GM19099 (cell line): ENCODE measurements at regions not wholly inside any gene's neighbourhood (a gene's known extent, or its start where the extent isn't known, plus 50 kb on each side); places are given as distances from the start of the nearest gene placed in this dataset.

Experiments
- POLR2A ChIP-seq: IDR thresholded peaks from 3 replicates; pipeline ENCODE4 v1.6.1; 2011; ENCODE audit warnings: low read depth; ENCODE audit not compliant: insufficient read length; ENCODE audit errors: extremely low read depth

DNA sequence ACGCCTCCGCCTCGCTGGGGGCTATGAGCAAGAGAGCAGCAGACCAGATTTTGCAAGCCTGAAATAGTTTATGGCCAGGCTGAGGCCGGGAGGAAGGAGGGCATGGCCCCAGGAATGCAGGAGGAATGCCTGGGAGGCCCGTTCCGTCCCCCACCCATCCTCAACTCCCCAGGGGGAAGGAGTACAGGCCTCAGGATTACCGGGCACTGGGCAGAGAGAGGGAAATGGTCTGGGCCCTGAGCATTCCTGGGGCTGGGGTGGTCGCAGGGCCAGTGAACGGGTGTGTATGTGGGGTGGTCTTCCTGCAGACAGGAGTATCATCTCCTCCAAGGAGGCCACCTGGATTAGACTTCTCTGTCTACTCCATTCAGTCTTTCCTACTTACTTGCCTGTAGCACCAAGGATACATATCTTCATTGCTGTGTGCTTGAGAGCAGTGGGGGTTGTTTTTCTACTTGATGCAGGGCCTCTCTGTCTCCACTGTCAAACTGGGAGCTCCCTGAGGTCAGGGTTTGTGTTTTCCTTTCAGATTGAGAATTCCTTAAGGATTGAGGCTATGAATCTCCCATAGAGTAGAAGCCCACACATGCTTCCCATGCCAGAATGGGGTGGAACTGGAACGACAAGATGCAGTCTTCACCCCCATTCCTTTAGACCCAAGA, 81.3 kb downstream of the VEGFA start:
- no peak for TF ChIP-seq POLR2A

DNA sequence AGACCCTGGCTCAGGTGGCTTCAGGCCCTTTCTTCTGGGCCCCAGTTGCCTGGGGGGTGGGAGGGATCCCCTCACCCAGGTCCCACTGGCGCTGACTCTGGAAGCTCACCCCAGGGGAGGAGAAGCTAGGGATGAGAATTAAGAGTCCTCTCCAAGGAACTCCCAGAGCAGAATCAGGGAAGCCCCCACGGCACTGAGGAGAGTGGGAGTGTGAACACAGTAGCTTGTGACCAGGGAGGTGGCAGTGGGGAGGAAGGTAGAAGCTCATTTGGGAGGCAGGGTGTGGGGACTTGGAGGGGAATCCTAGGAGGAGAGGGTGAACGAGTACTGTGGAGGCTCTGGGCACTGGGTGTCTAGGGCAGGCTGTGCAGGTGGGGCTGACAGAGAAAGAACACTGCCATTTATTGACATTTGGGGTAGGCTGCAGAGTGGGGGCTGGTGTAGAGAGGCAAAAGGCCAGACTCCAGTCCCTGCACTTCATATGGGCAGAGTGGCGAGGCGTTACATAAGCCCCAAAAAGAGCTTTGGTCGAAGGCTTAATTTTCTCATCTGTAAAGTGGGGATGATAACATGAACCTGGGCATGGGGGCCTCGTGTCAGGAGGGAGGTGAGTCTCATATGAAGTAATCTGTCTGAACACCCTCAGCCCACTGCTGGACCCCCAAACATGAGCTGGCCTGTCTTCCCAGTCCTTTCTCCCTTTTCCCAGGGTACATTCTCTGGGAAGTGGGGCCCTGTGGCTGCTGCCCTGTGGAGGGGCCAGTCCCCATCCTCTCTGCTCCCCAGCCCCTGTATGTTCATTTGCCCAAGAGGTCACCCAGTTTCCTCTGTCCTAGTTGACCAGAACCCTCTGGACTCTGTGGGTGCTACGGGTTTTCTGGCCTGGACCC, 80.5 kb downstream of the VEGFA start:
- TF ChIP-seq POLR2A = no peak

DNA sequence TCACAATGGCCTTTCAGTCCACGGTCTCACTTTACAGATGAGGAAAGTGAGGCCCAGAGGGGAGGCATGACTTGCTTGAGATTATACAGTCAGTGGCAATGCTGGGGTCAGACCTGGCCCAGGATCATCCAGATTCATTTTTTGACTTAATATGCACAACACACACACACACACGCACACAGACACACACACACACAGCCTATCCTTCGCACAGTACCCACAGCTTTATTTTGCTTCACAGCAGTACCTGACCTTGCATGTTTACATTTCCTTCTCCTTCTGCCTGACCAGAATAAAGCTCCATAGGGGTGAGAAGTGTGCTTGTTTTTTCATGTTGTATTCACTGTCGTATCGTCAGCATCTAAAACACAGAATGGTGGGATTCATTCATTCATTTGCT, 79.8 kb downstream of the VEGFA start:
- no peak for TF ChIP-seq POLR2A

DNA sequence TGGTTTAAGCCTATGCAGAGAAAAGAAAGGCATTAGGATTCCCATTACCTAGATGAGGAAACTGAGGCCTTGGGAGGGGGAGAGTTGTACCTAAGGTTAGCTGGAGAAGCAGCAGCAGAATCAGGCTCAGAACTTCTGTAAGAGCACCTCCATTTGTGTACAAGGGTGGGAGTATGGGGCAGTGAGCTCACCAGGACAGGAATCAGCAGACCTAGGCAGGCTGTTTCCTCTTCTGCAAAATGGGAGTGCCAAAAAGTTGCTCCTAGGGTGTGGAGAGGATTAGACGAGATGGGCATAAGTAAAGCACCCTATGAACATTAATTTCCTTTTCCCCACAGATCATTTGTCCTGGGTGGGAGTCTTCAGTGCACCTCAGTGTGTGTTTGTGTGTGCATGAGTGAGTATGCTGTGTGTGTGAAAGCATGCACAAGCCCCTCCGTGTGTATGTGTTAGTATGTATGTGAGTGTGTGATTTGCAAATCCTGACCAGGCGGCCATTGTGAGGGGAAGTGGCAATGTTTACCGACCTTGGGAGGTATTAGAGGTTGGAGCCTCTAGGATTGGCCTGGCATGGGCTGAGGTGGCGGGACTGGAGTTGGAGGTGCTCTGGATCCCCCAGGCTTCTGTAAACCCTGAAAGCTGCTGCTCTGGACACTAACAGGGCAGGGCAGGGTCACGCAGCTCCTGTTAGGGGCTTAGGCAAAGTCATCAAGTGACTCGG, 78.8 kb downstream of the VEGFA start:
- no peak for TF ChIP-seq POLR2A

DNA sequence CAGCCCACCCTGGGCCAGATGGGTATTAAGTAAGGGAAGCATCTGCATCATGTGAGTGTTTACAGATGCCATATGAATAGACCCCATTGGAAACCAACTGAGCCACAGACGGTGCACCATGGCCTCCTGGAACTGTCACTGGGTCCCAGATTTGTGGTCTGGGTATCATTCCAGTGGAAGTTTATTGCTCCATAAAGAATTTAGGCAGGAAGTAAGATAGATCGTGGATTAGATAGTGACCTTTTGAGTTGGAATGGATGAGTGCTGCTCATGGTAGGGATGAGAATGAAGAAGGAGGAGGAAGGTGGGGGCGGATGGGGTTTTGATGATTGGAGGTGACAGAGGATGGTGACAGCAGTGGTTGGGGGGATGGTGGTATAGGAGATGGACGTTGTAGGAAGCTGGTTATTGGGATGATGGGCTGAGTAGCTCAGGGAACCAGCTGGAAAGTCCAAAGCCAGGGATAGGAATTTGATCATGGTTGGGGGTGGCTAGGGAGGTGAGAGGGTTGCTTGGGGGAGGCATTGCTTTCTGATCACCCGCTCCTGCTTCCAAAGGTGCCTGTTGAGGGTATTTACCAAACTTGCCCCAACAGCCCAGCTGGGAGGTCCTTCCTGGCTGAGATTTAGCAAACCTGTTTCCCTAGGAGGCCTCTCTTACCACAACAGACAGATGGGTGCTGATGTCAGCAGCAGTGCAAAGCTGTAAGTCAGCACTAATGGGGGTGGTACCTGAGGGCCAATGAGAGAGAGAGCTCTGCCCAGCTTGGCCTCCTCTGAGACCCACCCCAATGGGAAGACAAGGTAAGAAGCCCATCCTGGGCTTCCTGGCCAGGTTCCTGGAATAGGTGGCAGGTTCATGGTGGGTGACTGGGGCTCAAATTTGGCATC, 78.0 kb downstream of the VEGFA start:
- no peak for TF ChIP-seq POLR2A

DNA sequence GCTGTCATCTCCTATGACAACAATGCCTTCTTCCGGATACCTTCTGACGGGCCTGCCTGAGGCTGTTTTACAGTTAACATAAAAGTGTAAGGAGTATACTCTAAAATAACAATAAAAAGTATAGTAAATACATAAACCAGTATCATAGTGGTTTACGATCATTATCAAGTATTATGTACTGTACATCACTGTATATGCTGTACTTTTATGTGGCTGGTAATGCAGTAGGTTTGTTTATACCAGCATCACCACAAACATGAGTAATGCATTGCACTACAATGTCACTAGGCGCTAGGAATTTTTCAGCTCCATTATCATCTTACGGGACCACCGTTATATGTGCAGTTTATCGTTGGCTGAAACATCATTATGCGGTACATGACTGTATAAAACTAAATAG, 76.5 kb downstream of the VEGFA start:
- TF ChIP-seq POLR2A = no peak

DNA sequence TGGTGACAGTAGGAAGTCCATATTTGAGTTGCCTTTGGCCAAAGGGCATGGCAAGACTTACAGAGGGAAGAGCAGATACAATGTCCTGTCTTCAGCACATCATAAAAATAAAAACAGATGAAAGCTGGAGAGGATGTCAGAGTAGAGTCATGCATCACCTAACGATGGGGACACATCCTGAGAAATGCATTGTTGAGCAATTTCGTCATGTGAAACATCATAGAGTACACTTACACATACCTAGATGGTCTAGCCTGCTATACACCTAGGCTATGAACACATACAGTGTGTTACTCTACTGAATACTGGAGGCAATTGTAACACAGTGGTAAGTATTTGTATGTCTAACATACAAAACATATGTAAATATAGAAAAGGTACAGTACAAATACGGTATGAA, 75.6 kb downstream of the VEGFA start:
- TF ChIP-seq POLR2A = no peak

DNA sequence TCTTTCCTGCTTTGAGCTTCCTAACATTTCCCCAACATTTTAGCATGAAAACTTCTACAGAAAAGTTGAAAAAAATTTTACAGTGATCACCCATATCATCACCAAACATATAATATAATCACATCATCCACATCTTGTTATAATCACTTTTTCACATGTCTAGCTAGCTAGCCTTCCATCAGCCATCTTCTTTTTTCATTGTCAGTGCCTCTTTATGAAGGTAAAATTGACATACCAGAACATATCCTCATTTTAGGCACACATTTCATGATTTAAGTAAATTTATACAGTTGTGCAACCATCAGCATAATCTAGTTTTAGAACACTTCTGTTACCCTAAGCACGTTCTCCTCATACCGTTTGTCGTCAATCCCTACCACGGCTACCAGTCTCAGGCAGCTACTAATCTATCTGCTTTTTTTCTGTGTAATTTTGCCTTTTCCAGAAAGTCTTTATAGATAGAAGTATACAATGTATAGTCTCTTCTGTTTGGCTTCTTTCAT, 73.7 kb downstream of the VEGFA start:
- TF ChIP-seq POLR2A = no peak

DNA sequence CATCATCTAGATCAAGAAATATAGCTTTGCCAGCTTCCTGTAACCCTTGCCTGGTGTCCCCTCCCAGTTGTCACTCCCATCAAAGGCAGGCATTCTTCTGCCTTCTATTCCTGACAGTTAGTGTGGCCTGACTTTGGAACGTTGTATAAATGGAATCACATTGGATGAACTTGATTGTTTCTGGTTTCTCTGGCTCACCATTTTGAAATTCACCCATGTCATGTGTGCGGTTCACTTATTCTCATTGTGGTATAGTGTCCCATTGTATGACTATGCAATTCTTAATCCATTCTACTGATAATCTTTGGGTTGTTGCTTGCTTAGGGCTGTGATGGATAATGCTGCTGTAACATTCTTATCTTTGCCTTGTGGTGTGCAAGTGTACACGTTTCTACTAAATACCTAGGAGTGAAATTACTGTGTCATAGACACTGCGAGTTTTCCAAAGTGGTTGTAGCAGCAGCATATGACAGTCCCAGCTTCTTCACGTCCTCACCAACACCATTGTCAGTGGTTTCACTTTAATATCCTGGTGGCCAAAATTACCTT, 73.2 kb downstream of the VEGFA start:
- no peak for TF ChIP-seq POLR2A

DNA sequence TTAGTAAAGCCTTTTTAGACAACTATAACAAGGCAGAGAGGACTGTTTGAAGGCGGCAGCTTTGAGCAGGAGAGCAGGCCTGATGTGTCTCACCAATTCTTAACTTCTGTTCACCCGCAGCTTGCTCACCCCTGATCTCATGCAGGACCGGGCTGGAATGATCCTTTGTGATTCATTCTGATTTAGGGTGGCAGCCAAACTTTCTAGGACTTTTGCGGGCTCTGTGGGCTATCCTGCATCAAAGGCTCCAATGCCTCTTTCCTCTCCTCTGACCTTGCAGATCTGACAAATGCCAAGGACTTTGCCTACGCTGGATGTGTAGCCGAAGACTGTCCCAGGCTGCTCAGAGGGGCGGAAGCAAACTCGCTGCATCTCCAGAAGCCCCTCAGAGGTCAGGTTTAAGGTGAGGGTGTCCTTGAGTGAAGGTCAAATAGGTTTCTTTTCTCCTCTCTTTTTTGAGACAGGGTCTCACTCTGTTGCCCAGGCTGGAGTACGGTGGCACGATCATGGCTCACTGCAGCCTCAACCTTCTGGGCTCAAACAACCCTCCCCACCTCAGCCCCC, 72.3 kb downstream of the VEGFA start:
- TF ChIP-seq POLR2A = no peak

DNA sequence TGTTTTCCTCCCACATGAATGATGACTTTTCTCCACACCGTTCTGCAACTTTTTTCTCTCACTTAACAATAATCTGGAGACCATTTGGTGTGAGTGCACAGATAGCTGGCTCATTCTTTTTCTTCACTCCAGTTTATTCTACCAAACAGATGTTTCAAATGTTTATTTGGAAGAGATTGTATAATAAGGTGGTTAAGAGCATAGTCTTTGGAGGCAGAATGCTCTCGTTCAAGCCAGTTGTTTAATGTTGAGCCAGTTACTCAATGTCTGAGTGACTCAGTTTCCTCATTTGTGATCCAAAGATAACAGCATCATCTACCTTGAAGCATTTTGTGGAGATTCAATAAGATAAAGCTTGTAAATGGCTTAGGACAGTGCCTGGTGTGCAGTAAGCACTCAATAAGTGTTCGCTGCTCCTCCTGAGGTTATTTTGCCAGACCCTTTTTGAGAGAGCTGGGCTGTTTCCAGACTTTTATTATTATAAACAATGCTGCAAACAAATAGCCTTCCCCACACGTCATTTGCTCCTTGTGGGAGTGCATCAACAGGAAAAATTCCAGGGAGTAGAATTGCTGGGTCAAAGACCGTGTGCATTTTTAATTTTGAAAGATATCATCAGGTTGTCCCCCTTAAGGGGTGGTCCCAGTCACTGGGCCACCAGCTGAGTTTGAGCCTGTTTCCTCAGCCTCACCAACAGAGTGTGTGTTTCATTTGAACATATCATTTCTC, 70.6 kb downstream of the VEGFA start:
- TF ChIP-seq POLR2A = no peak

DNA sequence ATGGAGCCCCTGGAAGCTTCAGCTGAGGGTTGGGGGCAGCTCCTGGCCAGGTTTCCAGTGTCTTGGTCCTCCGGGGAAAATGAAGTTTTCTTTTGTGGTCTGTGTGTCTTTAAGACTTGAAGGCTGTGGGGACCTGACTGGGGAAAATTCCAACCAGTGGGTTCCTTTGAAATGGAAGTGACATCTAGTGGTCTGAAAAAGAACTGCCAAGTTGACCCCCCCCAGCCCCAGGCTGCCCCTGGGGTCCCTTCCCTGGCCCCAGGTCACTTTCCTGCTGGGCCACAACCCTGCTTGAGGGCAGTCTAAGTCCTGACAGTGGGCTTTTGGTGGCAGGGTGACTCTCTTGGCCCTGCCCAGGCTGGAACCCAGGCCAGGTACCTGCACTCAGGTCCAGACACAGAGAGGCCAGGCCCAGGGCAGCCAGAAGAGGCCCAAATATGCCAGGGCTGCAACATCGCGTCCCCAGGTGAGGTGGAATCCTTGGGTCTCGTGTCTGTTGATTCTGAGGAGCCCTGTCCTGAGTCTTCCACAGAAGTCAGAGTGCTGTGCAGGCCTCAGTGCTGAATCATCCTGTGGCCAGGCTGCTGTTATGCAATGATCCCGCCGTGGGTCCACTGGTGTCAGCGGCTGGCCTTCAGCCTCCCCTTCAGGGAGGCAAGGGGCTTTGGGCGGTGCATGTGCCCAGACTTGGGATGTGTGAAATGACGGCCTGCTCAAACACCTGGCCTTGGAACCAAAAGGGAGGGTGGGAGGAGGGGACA, 68.4 kb downstream of the VEGFA start:
- no peak for TF ChIP-seq POLR2A

DNA sequence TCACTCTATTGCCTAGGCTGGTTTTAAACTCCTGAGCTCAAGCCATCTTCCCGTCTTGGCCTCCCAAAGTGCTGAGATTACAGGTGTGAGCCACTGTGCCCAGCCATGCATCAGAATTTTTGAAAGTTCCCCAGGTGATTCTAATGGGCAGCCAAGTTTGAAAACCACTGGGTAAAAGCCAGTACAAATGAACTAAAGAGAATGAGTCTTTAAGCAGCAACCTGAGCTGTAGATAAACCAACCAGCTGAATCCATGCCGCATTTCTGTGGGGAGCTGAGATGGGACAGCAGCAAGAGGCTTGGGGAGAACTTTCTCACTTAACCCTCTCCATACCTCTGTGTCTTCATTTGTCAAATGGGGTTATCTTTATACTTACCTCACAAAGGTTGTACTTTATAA, 67.5 kb downstream of the VEGFA start:
- TF ChIP-seq POLR2A = no peak
